Left cardiac atrium (tissue), 4 donors: ENCODE measurements at regions not wholly inside any gene's neighbourhood (a gene's known extent, or its start where the extent isn't known, plus 50 kb on each side); places are given as distances from the start of the nearest gene placed in this dataset.
"Not testable (repeated sequence)": the region's sequence is repeated elsewhere in the genome, so short reads cannot be mapped to it uniquely, and the experiment has no call there.

Source experiments
- ATAC-seq, 2 donors: fragments of 200-7000 bp; cut with Tn5 transposase; one replicate each; pipeline ENCODE4 v1.9.1; 2020; ENCODE audit warnings: mild to moderate bottlenecking in 2 of 2, moderate library complexity in 2 of 2
- DNase-seq: peaks from one replicate; pipeline ENCODE4 v3.0.0-alpha.2; 2020
- intact Hi-C, 2 donors: fragments of 100-400 bp; cut with DNase I; formaldehyde crosslinking; loops; one replicate each; pipeline versions ENCODE4 v1.14.1 to v1.15.1; 2022 to 2023
- donor health status: DM: no; HTN: yes; CAD: no.
- donor health status: DM: no; HTN: yes; CAD: no; lungs with severe emphysema.
- donor health status: DM: yes; HTN: yes; CAD: no.
- donor health status: Dilated cardiomyopathy.

DNA sequence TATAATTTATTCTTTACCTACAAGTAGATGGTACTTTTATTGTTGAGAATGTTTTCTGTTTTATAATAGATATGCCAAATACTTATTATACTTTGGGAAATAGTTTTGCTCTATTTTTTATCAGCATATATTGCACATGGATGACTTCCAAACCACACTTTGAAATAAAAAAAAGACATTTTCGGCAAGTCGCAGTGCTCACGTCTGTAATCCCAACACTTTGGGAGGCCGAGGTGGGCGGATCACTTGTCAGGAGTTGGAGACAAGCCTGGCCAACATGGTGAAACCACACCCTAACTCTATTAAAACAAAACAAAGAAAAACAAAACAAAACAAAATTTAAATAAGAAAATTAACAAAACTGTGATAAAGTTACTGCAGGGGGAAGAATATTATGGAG, 983.9 kb upstream of the CNTN5 start:
- intact Hi-C loops = no loop called here
- DNase-seq = no peak
- no peak for ATAC-seq

DNA sequence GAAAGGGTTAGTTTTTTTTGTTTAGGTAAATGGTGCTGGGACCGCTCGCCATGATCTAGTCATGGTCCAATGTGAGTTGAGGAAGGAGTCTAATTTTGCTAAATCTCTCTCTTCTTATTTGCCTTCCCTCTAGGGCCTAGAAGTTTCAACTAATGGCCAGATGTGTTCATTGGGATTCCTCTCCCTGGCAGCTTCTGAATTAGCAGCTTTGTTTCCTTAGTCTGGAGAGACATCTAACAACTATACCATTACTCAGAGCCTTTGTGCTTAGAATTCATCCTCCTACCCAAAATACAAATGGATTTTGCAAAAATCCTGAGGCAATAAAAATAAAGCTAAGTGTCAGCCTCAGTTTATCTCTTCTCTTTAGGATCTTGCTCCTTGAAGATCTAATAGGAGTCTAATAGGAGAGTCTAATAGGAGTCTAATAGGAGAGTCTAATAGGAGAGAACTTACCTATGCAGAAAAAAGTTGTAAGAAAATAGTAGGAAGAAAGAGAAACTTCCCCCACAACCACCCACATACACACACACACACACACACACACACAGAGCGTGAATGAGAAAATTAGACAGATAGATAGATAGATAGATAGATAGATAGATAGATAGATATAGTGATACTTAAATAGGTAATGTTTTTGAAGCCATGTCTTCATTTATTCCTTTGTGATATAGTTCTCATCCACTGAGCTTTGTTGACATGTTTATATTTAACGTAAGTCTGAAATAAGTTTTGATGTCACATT, 980.5 kb upstream of the CNTN5 start:
- ATAC-seq (no peak), DNase-seq (no peak)
- intact Hi-C loops = no loop called here

DNA sequence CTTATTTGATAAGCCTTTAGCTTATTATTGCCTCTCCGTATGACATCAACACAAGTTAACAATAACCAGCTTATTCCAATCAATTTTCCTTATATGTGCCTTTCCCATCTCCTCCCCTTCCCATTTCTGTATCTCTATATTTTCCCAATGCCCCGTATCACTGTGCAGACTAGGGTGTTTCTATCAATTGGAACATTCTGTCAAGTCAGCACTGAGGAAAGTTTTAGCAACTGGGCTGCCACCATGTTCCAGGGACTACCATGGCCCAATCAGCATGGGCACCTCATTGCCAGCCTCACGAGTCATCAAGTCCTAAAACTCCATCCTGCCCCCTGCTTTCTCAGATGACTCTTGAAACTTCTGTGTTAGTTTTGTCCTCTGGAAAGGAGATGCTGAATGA, 973.1 kb upstream of the CNTN5 start:
- no peak for DNase-seq
- intact Hi-C loops = no loop called here
- no peak for ATAC-seq

DNA sequence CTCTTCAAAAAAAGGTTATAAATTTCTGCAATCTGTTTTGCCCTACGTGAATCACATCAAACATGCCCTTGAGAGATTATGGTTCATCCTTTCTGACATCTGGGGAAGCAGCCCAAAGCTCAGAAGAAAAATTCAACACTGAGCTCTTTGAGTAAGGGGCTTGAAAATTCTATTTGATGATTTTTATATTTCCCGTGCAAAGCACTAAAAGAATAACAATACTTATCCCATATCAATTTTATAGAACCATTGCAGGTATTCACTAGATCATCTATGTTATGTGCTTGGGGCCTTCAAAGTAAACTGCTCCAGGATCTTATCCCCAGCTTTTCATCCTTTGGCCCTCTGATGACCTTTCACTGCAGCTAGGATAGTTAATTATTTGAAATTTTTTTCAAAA, 966.9 kb upstream of the CNTN5 start:
- intact Hi-C loops = no loop called here
- DNase-seq (no peak), ATAC-seq (no peak)

DNA sequence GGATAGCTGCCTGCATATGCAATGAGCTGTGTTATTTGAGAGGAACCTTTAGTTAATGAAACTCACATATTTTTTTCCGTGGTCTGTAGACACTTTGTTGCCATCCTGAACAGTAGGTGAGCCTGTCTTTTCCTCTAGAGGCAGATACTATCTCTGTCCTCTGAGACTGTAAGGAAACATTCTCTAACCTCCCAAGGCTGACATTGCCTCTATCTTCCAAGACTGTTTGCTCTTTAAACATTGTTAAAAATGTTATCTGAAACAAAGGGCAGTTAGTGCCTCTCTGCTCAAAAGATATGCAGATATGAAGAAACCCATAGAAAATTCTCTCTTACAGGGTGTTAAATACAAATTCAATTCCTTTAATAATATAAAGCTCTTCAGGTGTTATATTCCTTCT, 963.8 kb upstream of the CNTN5 start:
- no peak for DNase-seq
- intact Hi-C loops = no loop called here
- no peak for ATAC-seq

DNA sequence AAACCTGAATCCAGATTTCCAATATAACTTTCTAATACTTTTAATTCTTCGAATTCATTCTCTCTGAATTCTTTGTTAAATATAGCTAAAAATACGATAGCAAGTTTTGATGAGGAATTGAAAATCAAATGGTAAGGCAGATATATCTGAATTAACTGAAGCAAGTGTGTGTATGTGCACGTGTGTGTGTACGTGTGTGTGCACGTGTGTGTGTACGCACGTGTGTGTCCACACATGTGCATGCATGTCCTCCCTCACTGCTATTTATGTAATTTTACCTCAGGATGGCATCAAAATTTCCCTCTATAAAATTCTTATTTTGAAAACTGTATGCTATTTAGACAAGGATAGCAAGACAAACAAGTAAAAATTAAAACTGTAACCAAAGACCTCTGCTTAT, 961.3 kb upstream of the CNTN5 start:
- ATAC-seq (no peak), DNase-seq (no peak)
- intact Hi-C loops = no loop called here

DNA sequence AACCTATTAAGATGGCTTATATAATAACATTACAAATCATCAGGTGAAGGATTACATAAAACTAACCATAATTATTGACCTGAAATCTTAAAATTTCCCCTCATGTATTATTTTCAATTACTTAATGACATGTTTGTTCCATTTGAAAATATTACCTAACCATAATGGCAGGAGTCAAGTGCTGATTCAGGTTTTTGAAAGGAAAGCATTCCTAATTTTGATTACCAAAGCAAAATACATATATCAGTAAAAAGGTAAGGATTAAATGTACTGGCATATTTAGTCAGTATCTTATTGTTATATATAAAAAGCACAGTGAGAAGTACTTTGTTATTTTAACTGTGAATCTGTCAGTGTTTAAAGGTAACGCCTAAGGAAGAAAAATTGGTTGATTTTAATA, 960.0 kb upstream of the CNTN5 start:
- intact Hi-C loops = no loop called here

DNA sequence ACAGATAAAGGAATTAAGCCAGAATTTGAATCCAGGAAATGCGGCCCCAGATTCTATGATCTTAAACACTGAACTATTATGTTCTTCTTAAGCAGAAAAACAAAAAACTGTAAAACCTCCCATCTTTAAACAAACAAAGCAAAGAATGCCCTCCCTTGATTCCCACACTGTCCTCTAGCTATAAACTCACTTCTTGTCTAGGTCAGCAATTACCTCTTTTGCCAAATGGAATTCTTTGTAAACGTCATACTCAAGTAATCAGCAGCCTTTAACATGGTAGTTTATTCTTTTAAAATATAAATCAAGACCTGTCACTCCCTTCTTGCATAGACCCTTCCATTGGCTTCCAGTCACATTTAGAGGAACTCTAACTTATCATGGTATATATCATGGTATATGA, 958.9 kb upstream of the CNTN5 start:
- no peak for ATAC-seq
- intact Hi-C loops = no loop called here

More for the DNA sequence above, 960.0 kb upstream of the CNTN5 start:
- ATAC-seq (no peak), DNase-seq (no peak)

DNA sequence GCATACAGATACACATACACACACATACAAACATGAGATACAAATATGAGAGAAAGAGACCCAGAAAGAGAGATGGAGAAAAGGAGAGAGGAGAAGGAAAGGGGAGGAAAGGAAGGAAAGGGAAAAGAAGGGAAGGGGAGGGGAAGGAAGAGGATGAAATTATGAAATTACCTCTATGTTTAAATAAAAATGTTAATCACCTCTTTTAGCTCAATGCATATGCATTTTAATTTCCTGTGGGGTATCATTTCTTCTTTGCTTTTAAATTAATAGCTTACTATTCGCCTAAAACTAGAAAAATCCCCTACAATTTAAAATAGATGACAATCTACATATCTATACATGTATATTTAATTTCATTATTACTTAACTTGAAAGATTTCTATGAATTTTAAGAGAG, 958.0 kb upstream of the CNTN5 start:
- ATAC-seq = no peak
- intact Hi-C loops = no loop called here
- no peak for DNase-seq

More for the DNA sequence above, 958.9 kb upstream of the CNTN5 start:
- DNase-seq = no peak

DNA sequence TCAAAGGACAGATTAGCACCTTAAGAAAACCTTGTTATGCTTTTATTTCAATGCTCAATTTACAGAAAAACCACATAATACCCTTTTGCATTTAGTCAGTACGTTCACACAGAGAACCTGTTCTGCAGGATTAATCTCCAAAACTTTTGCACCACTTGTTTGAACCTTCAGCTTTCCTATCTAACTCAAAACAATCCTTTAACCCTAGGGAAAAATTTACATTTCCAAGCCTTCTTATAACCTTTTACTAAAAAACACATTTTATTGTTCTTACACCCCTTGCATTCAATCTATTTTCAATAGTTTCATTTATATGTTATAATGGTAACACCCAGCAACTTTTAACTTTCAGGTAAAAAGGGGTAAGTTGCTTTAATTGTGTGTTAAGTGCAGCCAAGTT, 952.5 kb upstream of the CNTN5 start:
- DNase-seq (no peak), ATAC-seq (no peak)
- intact Hi-C loops = no loop called here

DNA sequence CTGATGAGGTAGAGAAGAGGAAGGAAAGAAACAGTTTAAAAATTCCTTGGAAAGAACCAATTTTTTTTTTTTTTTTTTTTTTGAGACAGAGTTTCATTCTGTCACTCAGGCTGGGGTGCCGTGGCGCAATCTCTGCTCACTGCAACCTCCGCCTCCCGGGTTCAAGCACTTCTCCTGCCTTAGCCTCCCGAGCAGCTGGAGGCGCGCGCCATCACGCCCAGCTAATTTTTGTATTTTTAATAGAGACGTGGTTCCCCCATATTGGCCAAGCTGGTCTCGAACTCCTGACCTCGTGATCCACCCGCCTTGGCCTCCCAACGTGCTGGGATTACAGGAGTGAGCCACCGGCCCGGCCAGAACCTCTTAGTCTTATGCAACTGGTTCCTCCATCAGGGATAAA, 951.6 kb upstream of the CNTN5 start:
- DNase-seq, intact Hi-C loops: not testable (repeated sequence)

DNA sequence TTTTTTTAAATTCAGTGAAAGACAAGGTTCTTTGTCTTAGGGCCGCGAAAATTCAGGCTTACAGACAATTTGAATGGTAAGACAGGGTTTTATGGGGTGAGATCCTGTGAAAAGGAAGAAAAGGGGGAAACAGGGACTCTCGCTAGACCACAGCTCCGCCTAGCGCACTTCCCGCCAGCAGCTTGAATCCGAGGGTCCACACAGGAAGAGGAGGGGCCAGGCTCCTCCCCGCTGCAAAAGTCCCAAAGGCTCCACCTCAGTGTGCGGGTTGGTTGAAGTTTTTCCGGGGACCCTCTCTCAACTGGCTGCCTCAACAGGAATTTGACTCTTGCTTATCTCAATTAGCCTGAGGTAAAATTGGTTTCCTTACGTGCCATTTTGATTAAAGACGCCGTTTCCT, 950.9 kb upstream of the CNTN5 start:
- intact Hi-C loops = no loop called here
- no peak for ATAC-seq
- DNase-seq = no peak

More for the DNA sequence above, 951.6 kb upstream of the CNTN5 start:
- ATAC-seq = not testable (repeated sequence)

DNA sequence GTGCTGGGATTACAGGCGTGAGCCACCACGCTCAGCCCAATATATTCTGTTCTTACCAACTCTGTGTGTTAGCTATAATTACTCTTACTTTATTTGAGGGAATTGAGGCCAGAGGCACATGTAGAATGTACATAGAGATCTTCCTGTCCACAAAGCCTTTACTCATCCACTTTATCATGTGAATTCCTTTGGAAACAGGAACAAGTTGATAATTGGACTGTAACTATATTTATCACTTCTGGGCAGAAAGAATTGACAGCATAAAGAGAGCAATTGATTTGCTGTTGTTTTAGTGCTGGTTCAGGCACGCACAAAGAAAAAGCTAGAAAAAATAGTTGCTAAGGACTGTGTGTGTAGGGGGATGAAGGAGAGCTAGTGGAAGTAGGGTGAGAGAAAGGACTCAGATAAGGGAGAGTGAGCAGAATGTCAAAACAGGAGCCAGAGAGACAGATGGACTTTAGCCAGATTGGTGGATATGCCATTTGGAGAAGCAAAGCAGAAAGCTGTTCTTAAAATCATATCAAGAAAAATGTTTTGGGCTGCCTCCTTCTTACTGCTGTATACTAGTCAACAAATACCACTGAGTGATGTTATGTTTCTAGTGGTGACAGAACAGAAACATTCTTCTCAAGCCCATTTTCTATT, 929.8 kb upstream of the CNTN5 start:
- no peak for DNase-seq
- ATAC-seq = peak; percentile 70 to 74
- intact Hi-C loops = no loop called here

DNA sequence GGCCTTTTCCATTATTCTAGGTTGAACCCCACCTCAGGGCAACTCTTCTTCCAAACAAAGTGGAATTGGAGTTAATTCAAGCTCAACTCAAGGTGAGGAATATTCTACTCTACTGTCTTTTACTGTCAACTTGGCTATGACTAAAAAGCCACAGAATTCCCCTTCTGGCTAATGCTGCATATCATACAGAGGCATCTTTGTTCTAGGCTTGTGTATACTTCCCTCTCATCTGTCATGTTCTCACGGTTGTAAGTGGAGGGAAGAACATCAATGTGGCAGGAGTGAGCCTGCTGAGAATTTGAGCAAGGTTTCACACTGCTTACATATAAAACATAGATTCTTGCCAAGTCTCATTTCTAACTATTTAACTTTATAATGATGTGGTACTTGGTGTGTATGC, 921.4 kb upstream of the CNTN5 start:
- ATAC-seq = no peak
- no peak for DNase-seq
- intact Hi-C loops = no loop called here

DNA sequence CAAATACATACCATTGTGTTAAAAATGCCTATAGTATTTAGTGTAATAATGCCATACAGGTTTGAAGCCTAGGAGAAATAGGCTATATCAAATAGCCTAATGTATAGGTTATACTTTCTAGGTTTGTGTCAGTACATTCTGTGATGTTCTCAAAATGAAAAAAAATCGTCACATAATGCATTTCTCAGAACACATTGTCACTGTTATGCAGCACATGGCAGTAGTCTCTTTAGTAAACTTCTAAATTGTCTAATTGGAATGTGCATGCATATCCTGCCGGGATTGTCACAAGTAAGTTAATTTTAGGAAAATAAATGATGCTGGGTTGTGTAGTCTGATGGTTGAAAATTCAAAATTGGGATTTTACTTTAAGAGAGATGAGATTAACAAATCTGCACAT, 920.1 kb upstream of the CNTN5 start:
- intact Hi-C loops = no loop called here
- no peak for ATAC-seq
- DNase-seq = no peak

DNA sequence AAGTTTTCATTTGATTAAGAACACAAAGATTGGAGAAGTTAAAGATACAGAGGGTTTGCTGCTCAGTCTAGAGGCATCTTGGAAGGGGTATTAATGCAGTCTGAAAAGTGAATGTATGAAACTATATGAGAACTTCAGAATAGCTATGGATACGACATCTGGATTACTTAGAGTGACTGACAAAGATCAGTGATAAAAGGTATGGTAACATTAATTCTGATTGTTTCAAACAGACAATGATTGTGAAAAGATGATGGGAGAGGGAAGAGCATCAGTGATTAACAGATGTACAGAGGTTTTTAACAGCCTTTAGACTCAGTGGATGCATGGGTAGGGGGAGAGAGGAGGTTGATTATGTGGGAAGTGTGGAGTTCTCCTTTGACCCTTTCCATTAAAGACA, 919.4 kb upstream of the CNTN5 start:
- ATAC-seq (no peak), DNase-seq (no peak)
- intact Hi-C loops = no loop called here

DNA sequence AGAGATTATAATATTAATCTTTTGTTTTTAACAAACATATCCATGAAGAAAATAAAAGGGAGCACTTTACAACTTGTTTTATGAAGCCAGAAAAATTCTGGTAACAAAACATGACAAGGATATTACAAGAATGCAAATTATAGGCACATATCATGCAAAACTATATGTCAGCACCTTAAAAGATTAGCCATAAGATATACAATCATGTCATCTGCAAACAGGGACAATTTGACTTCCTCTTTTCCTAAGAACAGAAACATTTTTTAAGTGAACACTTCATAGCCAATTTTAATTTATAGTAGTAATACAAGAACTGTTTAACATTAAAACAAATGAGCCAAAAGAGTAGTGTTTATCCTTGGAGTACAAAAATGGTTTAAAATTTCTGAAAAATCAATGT, 916.5 kb upstream of the CNTN5 start:
- ATAC-seq (no peak), DNase-seq (no peak)
- intact Hi-C loops = no loop called here

DNA sequence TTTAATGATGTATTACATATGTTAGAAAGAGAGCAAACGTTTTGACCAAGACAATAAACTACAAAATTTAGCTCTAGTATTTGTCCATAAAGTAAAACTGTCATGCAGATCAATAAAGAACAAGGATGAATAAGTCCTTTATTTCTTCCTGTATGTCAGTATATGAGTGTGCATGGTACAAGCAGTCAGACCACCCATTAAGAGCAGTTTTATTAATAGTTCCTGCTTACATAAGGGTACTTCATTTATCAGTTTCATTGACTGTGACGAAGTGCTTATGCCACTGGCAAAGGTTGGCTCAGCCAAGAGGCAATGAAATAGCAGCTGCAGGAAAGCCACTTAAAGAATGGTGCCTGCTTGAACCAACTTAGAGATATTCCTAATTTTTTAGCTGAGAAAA, 913.0 kb upstream of the CNTN5 start:
- DNase-seq (peak; percentile 29), ATAC-seq (peak in 1 of 2 donors; percentile 80)
- intact Hi-C loops = no loop called here

DNA sequence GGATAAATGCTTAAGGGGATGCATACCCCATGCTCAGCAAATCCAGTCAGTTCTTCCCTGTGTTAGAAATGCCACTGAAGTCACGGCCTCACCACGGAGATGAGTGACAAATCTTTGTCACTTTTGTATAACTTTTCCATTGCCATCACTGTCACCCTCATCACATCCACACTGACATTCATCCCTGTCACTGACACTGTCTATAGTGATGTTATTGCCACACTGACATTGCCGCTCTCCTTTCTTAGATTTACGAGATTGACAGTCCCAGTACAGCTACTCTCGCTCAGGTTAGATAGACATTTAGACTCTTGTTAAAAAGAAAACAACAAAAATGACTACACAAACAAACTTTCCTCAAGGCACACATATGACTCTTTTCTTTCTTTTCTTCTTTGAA, 910.7 kb upstream of the CNTN5 start:
- no peak for DNase-seq
- intact Hi-C loops = no loop called here
- ATAC-seq = no peak

DNA sequence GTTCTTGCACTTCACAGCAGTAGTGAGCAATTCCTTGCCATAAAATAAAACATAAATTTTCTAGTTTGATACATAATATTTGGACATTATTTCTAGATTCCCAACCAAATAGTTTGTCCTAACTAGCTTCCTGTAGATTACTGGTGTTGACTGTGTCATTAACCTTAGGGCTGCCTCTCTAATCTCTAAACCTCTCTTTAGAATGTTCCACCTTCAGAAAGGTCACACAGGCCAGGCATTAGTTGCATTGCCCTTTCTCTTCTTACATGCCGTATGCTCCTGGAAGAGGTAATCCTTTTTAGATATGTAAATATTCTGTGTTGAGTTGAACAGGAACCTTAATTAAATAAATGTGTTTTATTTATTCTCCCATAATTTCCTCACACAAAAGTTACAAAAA, 904.9 kb upstream of the CNTN5 start:
- ATAC-seq = no peak
- intact Hi-C loops = no loop called here
- DNase-seq = no peak

DNA sequence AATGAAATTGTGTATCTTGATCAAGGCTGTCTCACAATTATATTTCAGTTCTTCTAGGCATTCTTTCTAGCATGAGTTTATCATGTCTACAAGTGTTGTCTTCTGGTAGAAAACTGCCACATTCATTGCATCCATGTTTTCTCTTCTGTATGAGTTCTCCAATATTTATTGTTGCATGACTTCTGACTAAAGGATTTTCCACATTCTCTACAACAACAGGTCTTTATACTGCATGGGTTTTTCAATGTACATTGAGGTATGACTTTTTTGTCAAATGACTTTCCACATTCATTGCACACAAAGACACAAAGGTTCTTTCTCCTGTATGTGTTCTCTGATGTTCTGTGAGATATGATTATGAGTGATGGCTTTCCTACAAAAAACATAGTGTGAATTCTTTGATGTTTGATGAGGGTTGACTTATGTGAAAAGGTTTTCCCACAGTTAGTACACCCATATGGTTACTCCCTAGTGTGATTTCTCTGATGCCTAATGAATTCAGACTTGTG, 890.6 kb upstream of the CNTN5 start:
- no peak for ATAC-seq
- DNase-seq = no peak
- intact Hi-C loops = no loop called here
